H1 (cell line): ENCODE measurements at regions not wholly inside any gene's neighbourhood (a gene's known extent, or its start where the extent isn't known, plus 50 kb on each side); places are given as distances from the start of the nearest gene placed in this dataset.

Experiments used
- EP300 ChIP-seq, 2 experiments: IDR thresholded peaks; 1 replicate in 1 of 2; 2 replicates in 1 of 2; pipeline ENCODE4 v1.6.1; 2011 to 2012; ENCODE audit warnings: low read depth in 2 of 2, low read length in 2 of 2, mild to moderate bottlenecking in 2 of 2, borderline replicate concordance in 1 of 2, inconsistent platforms in 1 of 2, moderate library complexity in 1 of 2
- EZH2 ChIP-seq: fragments of 200-600 bp; sonication (generic); IDR thresholded peaks from 2 replicates; pipeline ENCODE4 v1.7.1; 2012; ENCODE audit warnings: low read depth, mild to moderate bottlenecking, moderate library complexity, low read length, inconsistent platforms; ENCODE audit not compliant: severe bottlenecking
- NANOG ChIP-seq: IDR thresholded peaks from 2 replicates; pipeline ENCODE4 v1.6.1; 2011; ENCODE audit warnings: low read length, low read depth, mild to moderate bottlenecking, inconsistent platforms; ENCODE audit not compliant: insufficient read depth, poor library complexity, severe bottlenecking
- NRF1 ChIP-seq: IDR thresholded peaks from 2 replicates; pipeline ENCODE4 v1.6.1; 2011; ENCODE audit warnings: mild to moderate bottlenecking, low read depth, low read length, improper control_type of control experiment
- TAF1 ChIP-seq: IDR thresholded peaks from 2 replicates; pipeline ENCODE4 v1.6.1; 2011; ENCODE audit warnings: mild to moderate bottlenecking, low read depth, low read length

- TF ChIP-seq NANOG = no peak
- TF ChIP-seq EP300 (IDR thresholded peaks at IDR 0.05; ENCODE audit: borderline replicate concordance in 1 of 2, low read depth in 2 of 2, low read length in 2 of 2) = no peak
- TF ChIP-seq EZH2 = no peak
- TF ChIP-seq NRF1 = no peak
- TF ChIP-seq TAF1 = no peak
These were observed 483.7 kb upstream of the LRRN3 start for GRCh38 chr7:110607050-110607857.
